Right cardiac atrium (tissue), 5 donors: ENCODE measurements at regions not wholly inside any gene's neighbourhood (a gene's known extent, or its start where the extent isn't known, plus 50 kb on each side); places are given as distances from the start of the nearest gene placed in this dataset.
A peak's percentile ranks its signal among the peaks of the same experiment; 100 is the strongest.

Experiments used
- ATAC-seq, 2 donors: fragments of 200-7000 bp; cut with Tn5 transposase; one replicate each; pipeline versions ENCODE4 v1.8.0 to v1.9.1; 2020; ENCODE audit warnings: moderate library complexity in 2 of 2, mild to moderate bottlenecking in 1 of 2
- DNase-seq, 3 donors: peaks; one replicate each; pipeline ENCODE4 v3.0.0-alpha.2; 2020
- H3K27ac ChIP-seq: one replicate; pipeline ENCODE4 v1.5.1; 2013; ENCODE audit warnings: mild to moderate bottlenecking, low read length, control low read depth, moderate library complexity
- H3K27me3 ChIP-seq: one replicate; pipeline ENCODE4 v1.6.1; 2013; ENCODE audit not compliant: control insufficient read depth, insufficient read depth
- H3K4me1 ChIP-seq: one replicate; pipeline ENCODE4 v1.6.1; 2013; ENCODE audit warnings: low read length; ENCODE audit not compliant: control insufficient read depth, insufficient read depth
- H3K4me3 ChIP-seq: one replicate; pipeline ENCODE4 v1.5.1; 2013; ENCODE audit warnings: low read length, control low read depth
- H3K9me3 ChIP-seq: one replicate; pipeline ENCODE4 v1.6.1; 2013; ENCODE audit warnings: low read length; ENCODE audit not compliant: control insufficient read depth
- WGBS: extraction: QIAGEN DNeasy Blood & Tissue Kit; methylation state at CpG from one replicate; pipeline ENCODE4 v1.1.7; 2013; 5-methylcytosine and 5-hydroxymethylcytosine counted together
- intact Hi-C, 4 donors: fragments of 100-400 bp; cut with DNase I; formaldehyde crosslinking; loops; one replicate each; pipeline versions ENCODE4 v1.11.0 to v1.14.0; 2022 to 2023
- donor health status: healthy with polysubstance abuse.
- donor health status: DM: no; HTN: yes; CAD: no.
- donor health status: DM: no; HTN: no; CAD: no.
- donor health status: DM: no; HTN: yes; CAD: no; lungs with severe emphysema.
- donor health status: DM: yes; HTN: yes; CAD: no.

DNA sequence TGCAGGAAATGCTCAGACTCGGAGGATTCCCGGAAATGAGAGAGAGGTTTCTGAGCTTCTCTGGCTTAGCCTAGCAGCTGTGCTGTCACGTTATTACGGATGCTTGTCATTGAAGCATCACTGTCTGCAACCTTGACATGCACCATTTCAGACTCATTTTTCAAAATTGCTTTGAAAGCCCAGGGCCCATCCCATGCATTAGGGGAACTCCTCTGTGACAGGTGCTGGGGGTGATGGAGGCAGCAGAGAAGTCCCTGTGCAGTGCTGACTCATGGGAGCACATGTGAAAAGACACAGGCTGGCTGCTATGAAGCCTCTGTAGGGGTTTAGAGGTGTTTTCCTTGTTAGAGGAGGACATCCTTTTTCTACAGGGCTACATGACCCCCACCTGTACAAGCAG, 214.0 kb upstream of the MPHOSPH6 start:
- DNase-seq (no peak), ATAC-seq (no peak)

DNA sequence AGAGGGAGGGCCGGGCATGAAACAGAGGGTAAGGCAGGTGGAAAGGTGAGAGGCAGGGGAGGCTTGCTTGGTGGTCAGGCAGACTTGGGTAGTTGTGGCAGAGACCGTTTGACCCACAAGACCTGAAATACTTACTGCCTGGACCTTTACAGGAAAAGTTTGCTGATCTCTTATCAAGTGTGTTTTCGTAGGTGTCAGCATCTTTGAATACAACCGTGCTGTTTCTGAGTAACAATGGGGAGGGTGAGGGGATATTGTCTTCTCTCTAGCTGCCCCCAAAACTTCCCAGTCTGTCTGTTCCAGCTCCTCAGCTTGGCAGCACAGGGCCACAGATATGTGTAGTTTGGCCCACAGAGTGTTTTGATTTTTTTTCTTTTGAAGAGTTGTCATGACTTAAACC, 212.5 kb upstream of the MPHOSPH6 start:
- no peaks in the 10 kb centered on the region for H3K9me3 ChIP-seq
- ATAC-seq (no peak), DNase-seq (no peak)
- intact Hi-C loops = no loop called here
- H3K27ac ChIP-seq = no peak overlapping the region
- no peaks in the 10 kb centered on the region for H3K27me3 ChIP-seq
- no peak overlapping the region for H3K4me3 ChIP-seq
- H3K4me1 ChIP-seq = no peaks in the 10 kb centered on the region
- 62% methylated on average over 4 of the region's 4 CpGs for WGBS

More for the DNA sequence above, 214.0 kb upstream of the MPHOSPH6 start:
- 46% methylated on average over 4 of the region's 4 CpGs for WGBS
- intact Hi-C loops = no loop called here
- Histone ChIP-seq H3K27ac (no peak overlapping the region), H3K9me3 (no peaks in the 10 kb centered on the region), H3K4me3 (no peak overlapping the region), H3K27me3 (no peaks in the 10 kb centered on the region), H3K4me1 (no peaks in the 10 kb centered on the region)

DNA sequence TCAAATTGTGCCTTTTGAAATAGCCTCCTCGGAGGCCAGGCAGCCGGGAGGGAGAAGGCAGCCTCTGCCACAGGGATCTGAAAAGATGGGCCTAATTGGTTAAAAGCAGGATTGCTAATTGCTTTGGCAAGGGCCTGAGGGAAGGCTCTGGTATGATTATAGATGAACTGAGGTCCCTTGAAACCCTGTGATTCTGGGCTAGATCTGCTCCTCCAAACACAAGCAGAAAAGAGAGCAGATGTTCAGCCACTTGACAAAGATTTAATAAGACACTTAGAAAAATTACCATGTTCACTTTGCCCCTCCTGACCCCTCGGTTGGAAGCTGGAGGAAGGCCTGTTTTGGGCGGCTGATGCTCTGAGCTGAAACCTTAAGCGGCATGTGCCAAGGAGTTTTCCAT, 209.5 kb upstream of the MPHOSPH6 start:
- intact Hi-C loops = no loop called here
- DNase-seq = no peak
- 87% methylated on average over 5 of the region's 5 CpGs for WGBS
- no peaks in the 10 kb centered on the region for H3K4me1 ChIP-seq
- H3K4me3 ChIP-seq = no peak overlapping the region
- H3K9me3 ChIP-seq = no peaks in the 10 kb centered on the region
- no peak for ATAC-seq
- H3K27me3 ChIP-seq = no peaks in the 10 kb centered on the region
- H3K27ac ChIP-seq = no peak overlapping the region

DNA sequence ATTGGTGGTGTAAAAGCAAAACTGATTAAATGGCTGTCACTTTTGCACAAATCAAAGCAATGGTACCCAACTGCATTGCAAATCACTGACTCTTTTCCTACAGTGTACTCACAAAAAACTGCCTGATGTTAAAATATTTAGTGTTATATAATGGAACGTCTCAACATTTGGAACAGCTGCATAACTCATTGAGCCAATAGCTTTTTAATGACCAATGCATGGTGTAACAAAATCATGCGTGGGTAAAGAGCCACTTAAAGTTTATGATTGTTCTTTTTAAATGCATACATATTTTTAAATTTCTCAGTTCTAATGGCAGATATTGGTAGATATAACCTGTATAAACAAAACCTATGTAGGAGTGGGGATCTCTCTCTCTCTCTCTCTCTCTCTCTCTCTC, 204.0 kb upstream of the MPHOSPH6 start:
- no peak for ATAC-seq
- WGBS = 50% methylated on average over 2 of the region's 2 CpGs

DNA sequence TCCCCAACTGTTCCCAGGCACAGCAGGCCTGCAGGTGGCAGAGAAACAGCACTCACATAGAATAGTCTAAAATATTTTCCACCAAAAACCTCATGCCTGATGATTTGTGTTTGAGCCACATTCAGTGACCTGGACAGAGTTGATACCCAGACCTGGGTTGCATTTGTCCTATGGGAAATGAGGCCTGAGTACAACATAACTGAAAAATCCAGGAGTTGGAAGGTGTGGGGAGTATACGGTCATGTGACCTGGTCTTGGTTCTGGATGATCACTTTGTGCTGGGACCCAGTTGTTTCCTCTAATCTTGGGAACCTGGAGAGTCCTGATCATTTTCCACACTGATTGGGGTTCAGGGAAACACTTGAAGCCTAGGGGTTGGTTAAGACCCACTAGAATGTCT, 200.3 kb upstream of the MPHOSPH6 start:
- ATAC-seq (no peak), DNase-seq (no peak)
- intact Hi-C loops = loop anchor here in 1 of 4 donors (5.0 kb wide), 1 partner anchor 212 kb away; no protein-coding TSS in a partner anchor
- Histone ChIP-seq H3K4me1 (no peaks in the 10 kb centered on the region), H3K27me3 (no peaks in the 10 kb centered on the region), H3K27ac (no peak overlapping the region), H3K4me3 (no peak overlapping the region), H3K9me3 (no peaks in the 10 kb centered on the region)
- 91% methylated on average over 1 of the region's 1 CpG for WGBS

More for the DNA sequence above, 204.0 kb upstream of the MPHOSPH6 start:
- DNase-seq = no peak
- H3K4me3 ChIP-seq = no peak overlapping the region
- intact Hi-C loops = loop anchor here in 1 of 4 donors (5.0 kb wide), 1 partner anchor 208 kb away; no protein-coding TSS in a partner anchor
- H3K27ac ChIP-seq = no peak overlapping the region
- H3K9me3 ChIP-seq = no peaks in the 10 kb centered on the region
- no peaks in the 10 kb centered on the region for H3K4me1 ChIP-seq
- no peaks in the 10 kb centered on the region for H3K27me3 ChIP-seq

DNA sequence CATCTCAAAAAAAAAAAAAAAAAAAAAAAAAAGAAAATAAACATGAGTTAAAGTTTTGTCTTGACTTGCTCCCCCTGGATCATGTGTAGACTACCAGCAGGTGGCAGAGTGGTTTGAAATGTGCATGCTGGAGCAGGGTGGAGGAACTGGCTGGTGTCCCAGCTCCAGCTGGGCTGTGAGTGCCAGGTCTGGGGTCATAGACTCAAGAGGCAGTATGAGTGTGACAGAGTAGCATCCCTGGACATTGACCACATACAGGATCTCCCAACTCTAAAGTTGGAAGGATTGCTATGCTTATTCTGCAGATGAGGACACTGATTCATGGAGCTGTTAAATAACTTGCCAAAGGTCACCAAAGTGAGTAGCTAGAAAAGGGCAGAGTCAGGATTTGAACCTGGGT, 198.0 kb upstream of the MPHOSPH6 start:
- ATAC-seq (peak; percentile 86 to 89), DNase-seq (peak; percentile 33 to 82 (median 77))
- Histone ChIP-seq H3K4me1 (no peaks in the 10 kb centered on the region), H3K27ac (no peak overlapping the region), H3K4me3 (no peak overlapping the region), H3K27me3 (no peaks in the 10 kb centered on the region), H3K9me3 (no peaks in the 10 kb centered on the region)
- intact Hi-C loops = no loop called here

DNA sequence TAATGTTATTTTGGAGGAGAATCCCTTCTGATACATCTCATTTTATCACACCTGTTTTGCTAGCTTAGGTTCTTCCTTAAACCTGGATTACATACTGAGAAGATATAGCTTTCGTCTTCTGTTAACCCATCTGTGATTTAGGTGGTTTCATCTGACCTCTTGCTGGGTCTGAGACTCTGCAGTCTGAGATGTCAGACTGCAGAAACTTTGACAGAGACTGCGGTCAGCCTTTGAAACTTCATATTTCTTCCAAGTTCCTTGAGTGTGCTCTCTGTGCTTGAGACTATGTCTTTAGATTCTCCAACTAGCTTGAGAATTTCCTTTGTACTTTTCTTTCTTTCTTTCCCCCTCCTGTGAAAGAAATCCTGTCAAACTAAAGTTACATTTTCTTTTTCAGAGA, 196.4 kb upstream of the MPHOSPH6 start:
- no peaks in the 10 kb centered on the region for H3K4me1 ChIP-seq
- ATAC-seq = no peak
- no peak overlapping the region for H3K27ac ChIP-seq
- intact Hi-C loops = no loop called here
- WGBS = 93% methylated on average over 2 of the region's 2 CpGs
- no peak for DNase-seq
- no peak overlapping the region for H3K4me3 ChIP-seq
- no peaks in the 10 kb centered on the region for H3K9me3 ChIP-seq
- no peaks in the 10 kb centered on the region for H3K27me3 ChIP-seq

DNA sequence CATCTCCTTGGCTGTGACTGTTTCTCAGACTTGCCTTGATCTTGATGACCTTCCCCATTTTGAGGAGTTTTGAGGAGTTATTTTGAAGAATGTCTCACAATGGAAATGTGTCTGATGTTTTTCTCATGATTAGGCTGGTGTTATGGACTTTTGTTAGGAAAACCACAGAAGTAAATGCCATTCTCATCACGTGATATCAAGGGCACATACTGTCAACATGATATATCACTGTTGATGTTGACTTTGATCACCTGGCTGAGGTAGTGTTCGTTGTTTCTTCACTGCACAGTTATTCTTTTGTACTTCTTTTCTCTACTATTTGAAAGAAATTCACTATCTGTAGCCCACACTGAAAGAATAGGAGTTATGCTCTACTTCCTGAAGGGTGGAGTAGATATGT, 194.7 kb upstream of the MPHOSPH6 start:
- no peaks in the 10 kb centered on the region for H3K27me3 ChIP-seq
- 57% methylated on average over 2 of the region's 2 CpGs for WGBS
- no peak for ATAC-seq
- DNase-seq = no peak
- intact Hi-C loops = no loop called here
- H3K9me3 ChIP-seq = no peaks in the 10 kb centered on the region
- H3K4me1 ChIP-seq = no peaks in the 10 kb centered on the region
- no peak overlapping the region for H3K4me3 ChIP-seq
- no peak overlapping the region for H3K27ac ChIP-seq

DNA sequence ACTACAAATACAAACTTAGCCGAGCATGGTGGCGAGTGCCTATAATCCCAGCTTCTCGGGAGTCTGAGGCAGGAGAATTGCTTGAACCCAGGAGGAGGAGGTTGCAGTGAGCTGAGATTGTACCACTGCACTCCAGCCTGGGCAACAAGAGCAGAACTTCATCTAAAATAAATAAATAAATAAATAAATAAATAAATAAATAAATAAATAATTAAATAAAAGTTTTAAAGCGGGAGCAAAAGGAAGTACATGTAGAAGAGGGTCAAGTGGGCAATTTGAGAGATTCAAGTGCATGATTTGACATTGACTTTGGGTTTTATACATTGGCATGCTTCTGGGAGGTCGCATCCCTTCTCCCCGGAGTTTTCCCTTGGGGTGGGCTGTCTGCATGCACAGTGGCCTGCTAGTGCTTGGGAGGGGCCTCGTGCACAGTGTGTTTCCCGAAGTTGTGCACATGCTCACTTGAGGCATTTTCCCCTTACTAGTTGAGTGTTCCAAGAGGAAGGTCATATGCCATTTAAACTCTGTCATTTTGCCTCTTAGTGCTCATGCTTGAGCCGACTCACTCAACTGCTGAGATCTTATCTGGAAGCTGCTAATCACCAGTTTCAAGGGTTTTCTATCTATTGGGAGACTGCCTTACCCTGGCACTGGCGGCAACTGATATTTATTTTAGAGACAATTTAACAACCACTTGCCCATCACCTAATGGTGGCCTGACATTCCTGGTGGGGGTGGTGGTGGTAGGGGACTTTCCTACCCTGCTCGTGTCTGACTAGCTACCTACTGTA, 193.2 kb upstream of the MPHOSPH6 start:
- DNase-seq (no peak), ATAC-seq (no peak)
- Histone ChIP-seq H3K4me1 (no peaks in the 10 kb centered on the region), H3K9me3 (no peaks in the 10 kb centered on the region), H3K27me3 (no peaks in the 10 kb centered on the region), H3K4me3 (no peak overlapping the region), H3K27ac (no peak overlapping the region)
- 60% methylated on average over 11 of the region's 11 CpGs for WGBS
- intact Hi-C loops = no loop called here

DNA sequence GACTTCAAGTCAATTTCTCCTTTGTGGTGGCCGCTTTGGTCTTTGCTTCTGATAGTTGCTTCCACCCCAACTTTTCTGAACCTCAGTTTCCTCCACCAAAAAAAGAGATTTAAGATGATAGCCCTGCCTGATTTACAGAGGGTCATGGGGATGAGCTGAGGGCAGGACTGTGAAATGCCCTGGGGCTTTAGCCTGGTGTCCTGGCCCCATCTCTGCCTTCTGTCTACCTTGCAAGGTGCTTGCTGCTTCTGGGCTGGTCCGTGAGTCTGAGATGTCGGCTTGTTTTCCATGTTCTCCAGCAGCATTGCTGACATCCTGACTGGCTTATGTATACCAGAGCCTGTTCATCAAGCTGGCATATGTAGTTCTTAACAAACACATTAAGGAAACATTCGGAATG, 191.9 kb upstream of the MPHOSPH6 start:
- Histone ChIP-seq H3K4me3 (no peak overlapping the region), H3K27me3 (no peaks in the 10 kb centered on the region), H3K9me3 (no peaks in the 10 kb centered on the region), H3K27ac (no peak overlapping the region), H3K4me1 (no peaks in the 10 kb centered on the region)
- DNase-seq (no peak), ATAC-seq (no peak)
- intact Hi-C loops = no loop called here
- WGBS = 87% methylated on average over 4 of the region's 4 CpGs

DNA sequence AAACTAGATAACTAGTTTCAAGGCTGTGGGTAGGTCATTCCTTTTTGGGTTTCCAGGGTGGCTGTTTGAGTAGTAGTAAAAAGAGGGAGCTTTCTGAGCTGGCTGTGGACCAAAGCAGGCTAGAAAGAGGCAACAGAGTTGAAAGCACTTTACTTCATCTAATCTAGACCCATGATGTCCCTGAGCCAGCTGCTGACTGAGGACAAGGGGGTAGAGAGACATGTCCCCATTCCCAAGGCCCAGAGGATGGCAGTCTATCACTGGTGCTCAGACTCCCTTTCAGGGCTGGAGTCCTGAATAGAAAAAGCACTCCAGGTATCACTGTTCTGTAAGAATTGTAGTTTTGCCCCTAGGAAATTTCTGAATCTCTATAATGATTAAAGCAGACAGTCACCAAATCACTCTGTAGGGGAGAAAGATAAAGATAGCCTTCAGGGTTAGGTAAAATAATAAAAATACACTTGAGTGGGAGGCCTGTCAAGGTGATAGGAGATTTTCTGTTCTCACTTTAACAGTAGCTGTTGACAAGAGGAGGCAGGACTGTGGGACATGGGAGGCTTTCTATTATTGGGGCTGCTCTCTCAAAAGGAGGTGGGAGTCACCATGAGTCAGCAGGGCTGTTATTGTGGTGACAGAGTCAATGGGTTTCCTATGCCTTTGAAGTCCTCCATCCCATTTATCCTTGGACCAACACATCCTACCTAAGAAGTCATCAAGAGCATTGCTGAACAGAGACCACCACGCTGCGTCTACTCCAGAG, 190.2 kb upstream of the MPHOSPH6 start:
- WGBS = 85% methylated on average over 2 of the region's 2 CpGs
- no peaks in the 10 kb centered on the region for H3K9me3 ChIP-seq
- DNase-seq (no peak), ATAC-seq (peak; percentile 32 to 45)
- no peak overlapping the region for H3K27ac ChIP-seq
- no peaks in the 10 kb centered on the region for H3K27me3 ChIP-seq
- intact Hi-C loops = no loop called here
- no peak overlapping the region for H3K4me3 ChIP-seq
- no peaks in the 10 kb centered on the region for H3K4me1 ChIP-seq
